Lung (tissue), 11 donors: ENCODE measurements at regions not wholly inside any gene's neighbourhood (a gene's known extent, or its start where the extent isn't known, plus 50 kb on each side); places are given as distances from the start of the nearest gene placed in this dataset.

ENCODE experiments used
- ATAC-seq: fragments of 200-7000 bp; cut with Tn5 transposase; one replicate; pipeline ENCODE4 v1.9.1; 2020; ENCODE audit warnings: moderate number of reproducible peaks; ENCODE audit not compliant: insufficient read depth, low FRiP score
- DNase-seq, 3 donors: peaks; one replicate each; pipeline ENCODE4 v3.0.0-alpha.2; 2013 to 2017
- H3K27ac ChIP-seq, 2 donors: one replicate each; pipeline ENCODE4 v1.5.1; 2013; ENCODE audit warnings: mild to moderate bottlenecking in 2 of 2, moderate library complexity in 2 of 2, control low read depth in 1 of 2, inconsistent platforms in 1 of 2, low read depth in 1 of 2, low read length in 1 of 2
- H3K27me3 ChIP-seq, 3 donors: one replicate each; pipeline ENCODE4 v1.5.1; 2013; ENCODE audit warnings: low read length in 2 of 3; ENCODE audit not compliant: control insufficient read depth in 3 of 3, insufficient read depth in 3 of 3
- H3K36me3 ChIP-seq, 4 donors: one replicate each; pipeline ENCODE4 v1.5.1; 2013; ENCODE audit warnings: low read length in 4 of 4, mild to moderate bottlenecking in 1 of 4, moderate library complexity in 1 of 4; ENCODE audit not compliant: control insufficient read depth in 4 of 4, insufficient read depth in 4 of 4
- H3K4me1 ChIP-seq, 5 donors: one replicate each; pipeline ENCODE4 v1.5.1; 2013; ENCODE audit warnings: low read length in 5 of 5, mild to moderate bottlenecking in 2 of 5, moderate library complexity in 1 of 5; ENCODE audit not compliant: control insufficient read depth in 5 of 5, insufficient read depth in 5 of 5
- H3K4me3 ChIP-seq: one replicate; pipeline ENCODE4 v1.5.1; 2013; ENCODE audit warnings: mild to moderate bottlenecking, control low read depth, moderate library complexity
- H3K9ac ChIP-seq, 2 donors: one replicate each; pipeline ENCODE4 v1.5.1; 2013; ENCODE audit warnings: low read length in 2 of 2, control low read depth in 1 of 2; ENCODE audit not compliant: insufficient read depth in 1 of 2
- H3K9me3 ChIP-seq, 4 donors: one replicate each; pipeline ENCODE4 v1.5.1; 2013; ENCODE audit warnings: low read length in 3 of 4, mild to moderate bottlenecking in 1 of 4, moderate library complexity in 1 of 4; ENCODE audit not compliant: control insufficient read depth in 4 of 4, insufficient read depth in 3 of 4
- WGBS, 2 donors: extraction: QIAGEN DNeasy Blood & Tissue Kit; methylation state at CpG; one replicate each; pipeline ENCODE4 v1.1.7; 2013; 5-methylcytosine and 5-hydroxymethylcytosine counted together
- TF ChIP-seq, protein P1 (sequence below): IDR thresholded peaks from 2 replicates; pipeline ENCODE4 v1.5.1; 2012; ENCODE audit warnings: mild to moderate bottlenecking; ENCODE audit errors: control extremely low read depth, extremely low read depth
- donor health status: control.
- donor health status: control.
- donor health status: Bipolar disorder and iron deficiency.
- donor health status: healthy.
- donor health status: DM: yes; HTN: yes; CAD: no.

DNA sequence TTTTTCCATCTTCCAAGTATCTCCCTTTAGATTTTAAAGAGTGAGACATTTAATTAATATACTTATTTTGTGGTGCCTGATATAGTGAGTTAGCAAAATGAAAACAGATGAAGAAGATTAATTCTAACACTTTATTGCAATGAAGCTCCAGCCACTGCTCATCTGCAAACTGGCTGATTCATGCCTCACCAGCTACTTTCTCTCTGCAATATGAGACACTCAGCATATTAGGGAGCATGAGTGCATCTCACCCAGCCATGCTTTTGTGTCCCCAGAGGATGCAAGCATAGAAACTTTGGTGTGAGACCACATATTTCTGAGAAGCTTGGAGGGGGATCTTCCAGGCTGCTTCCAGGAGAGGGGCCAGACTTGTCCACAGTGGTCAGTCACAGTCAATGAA, 148.6 kb downstream of the BMP4 start:
- H3K4me3 ChIP-seq = no peak overlapping the region
- H3K27ac ChIP-seq = no peak overlapping the region
- peaks cover 0 to 19% (median 0%) of the 10 kb centered on the region in 5 donors for H3K4me1 ChIP-seq
- H3K27me3 ChIP-seq = no peaks in the 10 kb centered on the region
- ATAC-seq (no peak), DNase-seq (no peak)
- TF ChIP-seq, protein P1, sequence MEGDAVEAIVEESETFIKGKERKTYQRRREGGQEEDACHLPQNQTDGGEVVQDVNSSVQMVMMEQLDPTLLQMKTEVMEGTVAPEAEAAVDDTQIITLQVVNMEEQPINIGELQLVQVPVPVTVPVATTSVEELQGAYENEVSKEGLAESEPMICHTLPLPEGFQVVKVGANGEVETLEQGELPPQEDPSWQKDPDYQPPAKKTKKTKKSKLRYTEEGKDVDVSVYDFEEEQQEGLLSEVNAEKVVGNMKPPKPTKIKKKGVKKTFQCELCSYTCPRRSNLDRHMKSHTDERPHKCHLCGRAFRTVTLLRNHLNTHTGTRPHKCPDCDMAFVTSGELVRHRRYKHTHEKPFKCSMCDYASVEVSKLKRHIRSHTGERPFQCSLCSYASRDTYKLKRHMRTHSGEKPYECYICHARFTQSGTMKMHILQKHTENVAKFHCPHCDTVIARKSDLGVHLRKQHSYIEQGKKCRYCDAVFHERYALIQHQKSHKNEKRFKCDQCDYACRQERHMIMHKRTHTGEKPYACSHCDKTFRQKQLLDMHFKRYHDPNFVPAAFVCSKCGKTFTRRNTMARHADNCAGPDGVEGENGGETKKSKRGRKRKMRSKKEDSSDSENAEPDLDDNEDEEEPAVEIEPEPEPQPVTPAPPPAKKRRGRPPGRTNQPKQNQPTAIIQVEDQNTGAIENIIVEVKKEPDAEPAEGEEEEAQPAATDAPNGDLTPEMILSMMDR = no peak
- H3K9ac ChIP-seq = no peak overlapping the region
- no peaks in the 10 kb centered on the region for H3K36me3 ChIP-seq
- peaks cover 0 to 4% (median 0%) of the 10 kb centered on the region in 4 donors for H3K9me3 ChIP-seq

DNA sequence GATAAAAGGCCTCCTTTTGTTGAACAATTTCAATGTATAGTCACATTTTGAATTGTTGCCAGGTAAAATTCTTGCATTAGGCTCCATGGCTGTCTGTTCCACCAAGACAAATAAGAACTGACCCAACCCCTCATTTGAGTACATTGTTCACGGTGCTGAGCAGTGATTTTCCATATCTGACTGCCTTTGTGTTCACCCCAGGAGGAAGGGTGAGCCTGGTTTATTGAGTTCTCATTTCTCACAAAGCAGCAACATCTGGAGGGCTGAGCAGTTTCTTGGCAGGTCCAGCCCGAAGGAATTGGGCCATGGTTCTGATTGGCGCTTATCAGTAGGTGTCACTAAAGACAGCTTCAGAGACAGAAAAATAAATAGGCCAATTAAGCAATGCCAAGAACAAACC, 149.1 kb downstream of the BMP4 start:
- Histone ChIP-seq H3K27ac (no peak overlapping the region), H3K9me3 (peaks cover 0 to 4% (median 0%) of the 10 kb centered on the region in 4 donors), H3K27me3 (no peaks in the 10 kb centered on the region), H3K9ac (no peak overlapping the region), H3K4me1 (peaks cover 0 to 14% (median 0%) of the 10 kb centered on the region in 5 donors), H3K4me3 (no peak overlapping the region), H3K36me3 (no peaks in the 10 kb centered on the region)
- TF ChIP-seq, protein P1 = no peak
- peak in 1 of 3 donors; percentile 22 for DNase-seq
- 59 to 71% methylated on average over 3 of the region's 3 CpGs for WGBS, 2 donors
- no peak for ATAC-seq

DNA sequence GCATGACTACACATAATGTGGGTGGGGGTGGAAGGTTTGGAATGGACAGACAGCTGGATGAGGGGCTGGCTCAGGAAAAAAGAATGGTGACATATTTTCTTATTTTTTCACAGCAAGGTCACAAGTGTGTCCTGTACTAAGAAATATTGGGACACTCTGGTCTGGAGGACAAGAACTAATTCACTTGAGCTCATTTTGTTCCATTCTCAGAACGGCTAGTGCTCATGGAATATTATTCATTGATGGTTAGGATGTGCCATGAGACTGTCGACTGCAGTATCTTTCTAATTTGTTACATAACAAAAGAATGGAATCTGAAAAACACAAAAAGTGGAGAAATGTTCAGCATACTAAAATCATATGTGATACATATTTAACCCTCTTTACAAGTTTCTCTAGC, 149.5 kb downstream of the BMP4 start:
- H3K27ac ChIP-seq = no peak overlapping the region
- ATAC-seq (no peak), DNase-seq (no peak)
- H3K9ac ChIP-seq = no peak overlapping the region
- WGBS, 2 donors = 84 to 85% methylated on average over 2 of the region's 2 CpGs
- no peaks in the 10 kb centered on the region for H3K27me3 ChIP-seq
- H3K9me3 ChIP-seq = peaks cover 0 to 3% (median 0%) of the 10 kb centered on the region in 4 donors
- no peak overlapping the region for H3K4me3 ChIP-seq
- TF ChIP-seq, protein P1 = no peak
- no peaks in the 10 kb centered on the region for H3K36me3 ChIP-seq
- peaks cover 0 to 10% (median 0%) of the 10 kb centered on the region in 5 donors for H3K4me1 ChIP-seq

DNA sequence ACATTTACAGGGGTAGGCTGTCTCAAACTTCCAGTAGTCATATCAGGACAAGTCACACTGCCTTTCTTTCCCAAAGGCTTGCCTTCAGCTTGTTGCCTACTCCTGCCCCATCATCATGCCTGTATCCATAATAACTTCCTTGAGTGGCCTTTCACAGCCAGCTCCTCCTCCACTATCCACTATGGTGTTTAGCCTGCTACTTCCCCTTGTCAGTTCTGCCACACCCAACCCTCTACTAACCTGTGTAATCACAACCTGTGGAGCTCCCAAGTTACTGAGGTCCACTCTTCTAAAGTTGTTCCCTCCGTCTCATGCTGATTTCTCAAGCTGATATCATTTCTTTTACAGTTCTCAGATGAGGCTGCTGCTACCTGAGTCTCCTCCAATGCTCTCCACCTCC, 159.9 kb downstream of the BMP4 start:
- no peaks in the 10 kb centered on the region for H3K27me3 ChIP-seq
- H3K36me3 ChIP-seq = no peaks in the 10 kb centered on the region
- DNase-seq (no peak), ATAC-seq (no peak)
- TF ChIP-seq, protein P1 = no peak
- H3K4me3 ChIP-seq = no peak overlapping the region
- peaks cover 0 to 20% (median 0%) of the 10 kb centered on the region in 5 donors for H3K4me1 ChIP-seq
- H3K9me3 ChIP-seq = no peaks in the 10 kb centered on the region
- no peak overlapping the region for H3K27ac ChIP-seq
- no peak overlapping the region for H3K9ac ChIP-seq
- WGBS, 2 donors = 79 to 89% methylated on average over 1 of the region's 1 CpG
